ENCODE measurements at regions not wholly inside any gene's neighbourhood (a gene's known extent, or its start where the extent isn't known, plus 50 kb on each side); places are given as distances from the start of the nearest gene placed in this dataset.

DNA sequence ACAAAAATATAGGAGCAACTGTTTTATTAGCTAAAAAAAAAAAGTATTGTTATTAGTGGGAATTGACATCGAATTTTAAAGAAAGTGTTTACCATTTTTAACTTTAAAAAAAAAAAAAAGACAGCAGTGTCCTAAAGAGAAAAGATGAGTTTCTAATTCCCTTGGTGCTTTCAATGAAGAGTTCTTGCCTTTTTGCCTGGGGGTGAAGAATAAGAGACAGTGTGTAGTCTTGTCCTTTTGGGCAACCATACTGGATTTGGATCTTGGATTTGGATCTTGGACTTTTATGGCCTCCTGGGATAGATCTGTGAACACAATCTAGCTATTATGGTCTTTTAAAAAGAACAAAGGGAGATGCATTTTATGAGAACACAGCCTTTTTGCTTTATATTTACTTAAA is 60.2 kb upstream of the GLS start:
- TF ChIP-seq EHMT2 (IDR thresholded peaks at IDR 0.05; ENCODE audit: low read depth) (no peak), MYC (IDR thresholded peaks at IDR 0.05; ENCODE audit: borderline replicate concordance, low read length) (no peak)
